Lung microvascular endothelial cell (primary cell): ENCODE measurements at regions not wholly inside any gene's neighbourhood (a gene's known extent, or its start where the extent isn't known, plus 50 kb on each side); places are given as distances from the start of the nearest gene placed in this dataset.

ENCODE experiments used
- DNase-seq, 2 donors: peaks; one replicate each; pipeline versions ENCODE4 v3.0.0 to v3.0.0-alpha.2; 2010; ENCODE audit warnings: low read depth in 2 of 2

- DNase-seq, result no peak
These were observed 408.7 kb upstream of the PSMD7 start for GRCh38 chr16:73887911-73888310.

- no peak for DNase-seq
These were observed 410.2 kb upstream of the PSMD7 start for GRCh38 chr16:73886426-73886825.

GRCh38 chr16:73885319-73885718 is 411.3 kb upstream of the PSMD7 start:
- no peak for DNase-seq

GRCh38 chr16:73883841-73884240 is 412.8 kb upstream of the PSMD7 start:
- DNase-seq, result no peak

GRCh38 chr16:73883126-73883525 is 413.5 kb upstream of the PSMD7 start:
- DNase-seq, result no peak

- no peak for DNase-seq
These were observed 414.0 kb upstream of the PSMD7 start for GRCh38 chr16:73882651-73883050.

- no peak for DNase-seq
These were observed 414.6 kb upstream of the PSMD7 start for GRCh38 chr16:73882033-73882432.

GRCh38 chr16:73879621-73880020 is 417.0 kb upstream of the PSMD7 start:
- no peak for DNase-seq

GRCh38 chr16:73878611-73879010 is 418.0 kb upstream of the PSMD7 start:
- peak; percentile 69 to 76 for DNase-seq

- DNase-seq, result no peak
These were observed 419.5 kb upstream of the PSMD7 start for GRCh38 chr16:73877150-73877549.

- DNase-seq, result no peak
These were observed 420.5 kb upstream of the PSMD7 start for GRCh38 chr16:73875996-73876690.

GRCh38 chr16:73874324-73874723 is 422.3 kb upstream of the PSMD7 start:
- DNase-seq, result no peak

- no peak for DNase-seq
These were observed 423.0 kb upstream of the PSMD7 start for GRCh38 chr16:73873643-73874042.

GRCh38 chr16:73872856-73873255 is 423.8 kb upstream of the PSMD7 start:
- no peak for DNase-seq

GRCh38 chr16:73871088-73871733 is 425.4 kb upstream of the PSMD7 start:
- no peak for DNase-seq

- DNase-seq, result no peak
These were observed 427.5 kb upstream of the PSMD7 start for GRCh38 chr16:73869126-73869525.

GRCh38 chr16:73864868-73865267 is 431.7 kb upstream of the PSMD7 start:
- DNase-seq, result no peak

GRCh38 chr16:73858326-73858725 is 438.3 kb upstream of the PSMD7 start:
- DNase-seq, result no peak

GRCh38 chr16:73853968-73854367 is 442.6 kb upstream of the PSMD7 start:
- no peak for DNase-seq

- no peak for DNase-seq
These were observed 444.1 kb upstream of the PSMD7 start for GRCh38 chr16:73852561-73852960.

- no peak for DNase-seq
These were observed 447.6 kb upstream of the PSMD7 start for GRCh38 chr16:73848993-73849392.

- DNase-seq, result no peak
These were observed 449.5 kb upstream of the PSMD7 start for GRCh38 chr16:73847090-73847489.

GRCh38 chr16:73846356-73846755 is 450.3 kb upstream of the PSMD7 start:
- DNase-seq, result no peak

GRCh38 chr16:73846007-73846330 is 450.6 kb upstream of the PSMD7 start:
- no peak for DNase-seq
